Bronchial epithelial cell (primary cell): ENCODE measurements at regions not wholly inside any gene's neighbourhood (a gene's known extent, or its start where the extent isn't known, plus 50 kb on each side); places are given as distances from the start of the nearest gene placed in this dataset.
A peak's percentile ranks its signal among the peaks of the same experiment; 100 is the strongest.

Experiments used
- DNase-seq: peaks from one replicate; pipeline ENCODE4 v3.0.0-alpha.2; 2010; ENCODE audit warnings: low read depth
- FAIRE-seq: peaks from 2 replicates; lab custom pipeline; 2011; peaks lifted over from hg19 to GRCh38; lab: Jason Lieb, UNC
- H3K27me3 ChIP-seq: 2 replicates; pipeline ENCODE4 v1.5.1; 2011; ENCODE audit warnings: low read length; ENCODE audit not compliant: control insufficient read depth, insufficient read depth
- H3K36me3 ChIP-seq: 2 replicates; pipeline ENCODE4 v1.5.1; 2011; ENCODE audit warnings: low read length; ENCODE audit not compliant: control insufficient read depth, insufficient read depth
- H3K4me3 ChIP-seq: 2 replicates; pipeline ENCODE4 v1.5.1; 2011; ENCODE audit warnings: mild to moderate bottlenecking, low read depth, low read length, control low read depth
- TF ChIP-seq, protein P1 (sequence below): IDR thresholded peaks from 2 replicates; pipeline ENCODE4 v1.5.1; 2011; ENCODE audit warnings: mild to moderate bottlenecking, moderate library complexity, low read length, control low read depth, inconsistent platforms; ENCODE audit not compliant: insufficient read depth, severe bottlenecking

DNA sequence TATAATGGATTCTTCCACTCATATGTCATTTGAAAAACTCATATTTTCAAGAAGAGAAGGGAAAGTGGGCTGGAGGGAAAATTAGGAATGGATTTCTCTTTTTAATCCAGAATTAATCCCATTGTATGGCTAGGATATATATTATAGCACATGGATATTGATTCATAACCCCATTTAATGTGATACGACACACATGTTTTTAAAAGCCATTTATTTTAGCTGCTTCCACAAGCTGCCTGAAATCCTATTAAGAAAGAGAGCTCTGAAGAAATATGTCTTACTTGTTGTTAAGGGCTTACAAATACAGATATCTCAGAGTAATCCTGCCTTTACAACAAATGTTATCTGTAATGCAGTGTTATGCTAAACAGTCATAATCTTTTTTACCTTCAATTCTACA is 598.6 kb downstream of the AMY1C start:
- Histone ChIP-seq H3K27me3 (no peaks in the 10 kb centered on the region), H3K36me3 (no peaks in the 10 kb centered on the region), H3K4me3 (no peak overlapping the region)
- DNase-seq (no peak), FAIRE-seq (no peak)
- TF ChIP-seq, protein P1, sequence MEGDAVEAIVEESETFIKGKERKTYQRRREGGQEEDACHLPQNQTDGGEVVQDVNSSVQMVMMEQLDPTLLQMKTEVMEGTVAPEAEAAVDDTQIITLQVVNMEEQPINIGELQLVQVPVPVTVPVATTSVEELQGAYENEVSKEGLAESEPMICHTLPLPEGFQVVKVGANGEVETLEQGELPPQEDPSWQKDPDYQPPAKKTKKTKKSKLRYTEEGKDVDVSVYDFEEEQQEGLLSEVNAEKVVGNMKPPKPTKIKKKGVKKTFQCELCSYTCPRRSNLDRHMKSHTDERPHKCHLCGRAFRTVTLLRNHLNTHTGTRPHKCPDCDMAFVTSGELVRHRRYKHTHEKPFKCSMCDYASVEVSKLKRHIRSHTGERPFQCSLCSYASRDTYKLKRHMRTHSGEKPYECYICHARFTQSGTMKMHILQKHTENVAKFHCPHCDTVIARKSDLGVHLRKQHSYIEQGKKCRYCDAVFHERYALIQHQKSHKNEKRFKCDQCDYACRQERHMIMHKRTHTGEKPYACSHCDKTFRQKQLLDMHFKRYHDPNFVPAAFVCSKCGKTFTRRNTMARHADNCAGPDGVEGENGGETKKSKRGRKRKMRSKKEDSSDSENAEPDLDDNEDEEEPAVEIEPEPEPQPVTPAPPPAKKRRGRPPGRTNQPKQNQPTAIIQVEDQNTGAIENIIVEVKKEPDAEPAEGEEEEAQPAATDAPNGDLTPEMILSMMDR, result no peak

DNA sequence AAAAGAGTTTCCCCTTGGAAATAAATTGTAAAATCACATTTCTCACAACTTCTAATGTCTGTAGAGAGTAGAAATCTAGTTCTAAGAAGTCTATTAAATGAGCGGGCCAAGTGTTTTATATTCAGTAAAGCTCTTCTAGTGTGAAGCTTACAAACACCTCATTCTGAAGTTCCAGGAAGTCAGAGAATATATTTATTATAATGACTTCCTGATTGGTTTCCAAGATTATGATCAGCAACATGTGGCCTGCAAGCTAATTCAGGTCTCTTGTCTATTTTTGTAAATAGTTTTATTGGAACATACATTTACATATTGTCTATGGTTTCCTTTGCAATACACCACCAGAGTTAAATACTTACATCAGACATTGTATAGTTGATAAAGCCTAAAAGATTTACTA is 603.9 kb downstream of the AMY1C start:
- H3K36me3 ChIP-seq, result no peaks in the 10 kb centered on the region
- DNase-seq (no peak), FAIRE-seq (no peak)
- TF ChIP-seq, protein P1, result no peak
- H3K27me3 ChIP-seq, result no peaks in the 10 kb centered on the region
- H3K4me3 ChIP-seq, result no peak overlapping the region

DNA sequence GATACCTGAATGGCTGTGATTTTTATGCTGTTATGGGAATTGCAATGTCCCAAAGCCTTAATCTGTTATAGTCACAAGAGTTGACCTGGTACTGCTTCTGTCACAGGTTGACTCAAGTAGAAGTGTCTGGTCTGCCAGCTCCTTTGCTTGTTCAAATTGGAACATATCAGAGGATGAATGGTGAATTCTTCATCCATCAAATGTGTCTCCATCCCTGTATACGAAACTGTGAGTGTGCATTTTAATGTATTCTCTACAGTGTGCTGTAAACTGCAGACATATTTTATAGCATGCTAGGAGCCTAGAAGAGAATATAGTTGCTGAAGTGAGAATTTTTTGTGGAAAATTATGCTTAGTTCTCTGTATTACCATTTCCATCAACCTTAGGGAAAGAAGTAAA is 608.4 kb downstream of the AMY1C start:
- no peak for FAIRE-seq
- no peak for DNase-seq
- TF ChIP-seq, protein P1, result no peak
- H3K4me3 ChIP-seq, result no peak overlapping the region
- no peaks in the 10 kb centered on the region for H3K27me3 ChIP-seq
- no peaks in the 10 kb centered on the region for H3K36me3 ChIP-seq

DNA sequence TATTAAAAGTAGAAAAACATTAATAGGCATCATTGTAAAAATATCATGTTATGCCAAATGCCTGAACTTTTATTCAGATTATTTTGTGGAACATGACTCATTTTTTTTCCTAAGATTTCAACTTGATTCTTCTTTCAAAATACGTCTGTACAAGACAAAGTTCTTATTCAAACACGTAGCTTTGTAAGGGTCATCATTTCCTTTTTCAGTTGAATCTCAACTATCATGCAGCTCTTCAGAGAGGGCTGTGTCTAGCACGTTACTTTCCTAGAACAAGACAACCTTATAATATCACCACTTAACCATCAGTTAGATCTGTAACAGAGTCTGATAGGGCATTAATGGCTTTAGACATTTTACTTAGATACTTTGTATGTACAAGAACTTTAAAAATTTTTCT is 608.9 kb downstream of the AMY1C start:
- TF ChIP-seq, protein P1, result no peak
- Histone ChIP-seq H3K4me3 (no peak overlapping the region), H3K36me3 (no peaks in the 10 kb centered on the region), H3K27me3 (no peaks in the 10 kb centered on the region)
- FAIRE-seq (no peak), DNase-seq (no peak)

DNA sequence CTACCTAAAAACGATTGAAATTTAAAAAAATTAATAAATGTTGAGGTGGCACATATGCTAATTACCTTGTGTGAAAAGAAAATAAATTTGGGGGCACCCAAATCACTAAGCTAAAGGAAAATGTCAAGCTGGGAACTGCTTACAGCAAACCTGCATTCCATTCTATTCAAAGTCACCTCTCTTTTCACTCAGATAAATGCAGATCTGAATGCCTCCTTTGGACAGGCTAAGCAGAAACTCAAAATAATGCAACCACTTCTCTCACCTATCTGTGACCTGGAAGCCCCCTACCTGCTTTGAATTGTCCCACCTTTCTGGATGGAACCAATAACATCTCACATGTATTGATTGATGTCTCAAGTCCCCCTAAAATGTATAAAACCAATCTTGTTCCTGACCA is 628.7 kb downstream of the AMY1C start:
- FAIRE-seq (no peak), DNase-seq (no peak)
- H3K27me3 ChIP-seq, result no peaks in the 10 kb centered on the region
- H3K4me3 ChIP-seq, result no peak overlapping the region
- TF ChIP-seq, protein P1, result no peak
- H3K36me3 ChIP-seq, result no peaks in the 10 kb centered on the region

DNA sequence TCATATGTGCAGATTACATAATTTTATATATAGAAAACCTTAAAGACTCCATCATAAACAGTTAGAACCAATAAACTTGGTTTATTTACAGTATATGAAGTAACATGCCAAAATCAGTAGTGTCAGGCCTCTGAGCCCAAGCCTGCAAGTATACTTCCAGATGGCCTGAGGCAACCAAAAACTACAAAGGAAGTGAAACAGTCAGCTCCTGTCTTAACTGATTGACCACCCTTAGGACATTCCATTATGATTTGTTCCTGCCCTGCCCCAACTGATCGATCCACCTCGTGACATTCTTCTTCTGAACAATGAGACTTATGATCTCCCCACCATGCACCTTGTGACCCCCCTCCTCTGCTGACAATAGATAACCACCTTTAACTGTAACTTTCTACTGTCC is 630.3 kb downstream of the AMY1C start:
- FAIRE-seq, result peak; percentile 43

More for the DNA sequence above, 630.3 kb downstream of the AMY1C start:
- no peak overlapping the region for H3K4me3 ChIP-seq
- DNase-seq, result no peak
- TF ChIP-seq, protein P1, result no peak
- no peaks in the 10 kb centered on the region for H3K36me3 ChIP-seq
- no peaks in the 10 kb centered on the region for H3K27me3 ChIP-seq
